Sigmoid colon (tissue), 4 donors: ENCODE measurements at regions not wholly inside any gene's neighbourhood (a gene's known extent, or its start where the extent isn't known, plus 50 kb on each side); places are given as distances from the start of the nearest gene placed in this dataset.

ENCODE experiments used
- CTCF ChIP-seq, 4 experiments: fragments of 450-650 bp in 3 of 4; fragments of 200-600 bp in 1 of 4; IDR thresholded peaks; one replicate each; pipeline ENCODE4 v1.5.1; 2016 to 2019; ENCODE audit warnings: antibody characterized with exemption in 4 of 4, mild to moderate bottlenecking in 3 of 4, moderate library complexity in 2 of 4
- EP300 ChIP-seq, 4 donors: sonication (generic); formaldehyde crosslinking; IDR thresholded peaks; one replicate each; pipeline ENCODE4 v1.6.1; 2017; ENCODE audit warnings: antibody characterized with exemption in 4 of 4
- POLR2A ChIP-seq, 2 donors: fragments of 450-650 bp; IDR thresholded peaks; one replicate each; pipeline ENCODE4 v1.6.1; 2016; ENCODE audit warnings: antibody characterized with exemption in 2 of 2, mild to moderate bottlenecking in 2 of 2, moderate library complexity in 2 of 2
- POLR2AphosphoS5 ChIP-seq, 4 donors: sonication (generic); formaldehyde crosslinking; IDR thresholded peaks; one replicate each; pipeline ENCODE4 v1.6.1; 2017; ENCODE audit warnings: antibody characterized with exemption in 4 of 4

- TF ChIP-seq CTCF (IDR thresholded peaks at IDR 0.05) (no peak), POLR2A (IDR thresholded peaks at IDR 0.05) (no peak), EP300 (IDR thresholded peaks at IDR 0.05) (no peak), POLR2AphosphoS5 (IDR thresholded peaks at IDR 0.05) (no peak)
Measured at GRCh38 chr19:30807278-30807677, 435.1 kb downstream of the ZNF536 start.
